HG03432 (cell line): ENCODE measurements at regions not wholly inside any gene's neighbourhood (a gene's known extent, or its start where the extent isn't known, plus 50 kb on each side); places are given as distances from the start of the nearest gene placed in this dataset.
"Not testable (repeated sequence)": the region's sequence is repeated elsewhere in the genome, so short reads cannot be mapped to it uniquely, and the experiment has no call there.

Experiments
- ATAC-seq: cut with Tn5 transposase; IDR thresholded peaks from one replicate; pipeline ENCODE4 v1.9.1; 2021; ENCODE audit warnings: mild to moderate bottlenecking, moderate library complexity; ENCODE audit not compliant: unreplicated experiment

DNA sequence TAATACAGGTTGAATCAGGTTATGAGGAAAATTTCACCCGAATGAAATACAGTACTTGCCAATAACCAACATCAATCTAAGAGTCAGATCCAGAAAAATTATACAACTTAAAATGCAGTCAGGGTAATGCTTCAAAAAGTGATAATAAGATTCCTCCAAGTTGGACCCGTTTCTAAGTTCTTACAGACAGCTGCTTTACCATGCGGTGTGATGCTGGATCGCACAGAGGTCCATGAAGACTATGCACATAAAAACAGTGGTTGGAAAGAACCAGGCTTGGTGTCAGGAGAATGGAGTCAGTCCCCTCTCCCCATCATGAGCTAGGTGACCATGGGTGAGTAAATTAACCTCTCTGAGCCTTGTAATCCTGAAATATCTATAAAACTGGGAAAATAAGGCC, 261.3 kb downstream of the QDPR start:
- ATAC-seq: no peak

DNA sequence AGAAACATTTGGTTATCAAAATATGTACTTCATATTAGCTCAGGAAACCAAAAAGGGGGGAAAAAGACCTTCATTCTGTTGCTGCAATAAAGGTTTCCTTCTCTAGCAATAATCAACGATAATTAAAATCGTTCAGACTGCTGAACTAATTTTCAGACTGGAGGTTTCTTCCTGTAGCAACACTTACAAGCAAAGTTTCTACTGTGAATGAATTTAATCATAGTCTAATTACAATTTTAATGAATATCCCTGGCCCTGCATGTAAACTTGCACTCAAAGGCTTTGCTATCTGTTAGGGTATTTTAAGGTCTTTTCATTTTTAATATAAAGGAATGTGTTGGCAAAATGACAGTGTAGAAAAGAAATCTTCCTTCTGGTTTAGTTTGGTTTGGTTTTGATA, 265.2 kb downstream of the QDPR start:
- no peak for ATAC-seq

DNA sequence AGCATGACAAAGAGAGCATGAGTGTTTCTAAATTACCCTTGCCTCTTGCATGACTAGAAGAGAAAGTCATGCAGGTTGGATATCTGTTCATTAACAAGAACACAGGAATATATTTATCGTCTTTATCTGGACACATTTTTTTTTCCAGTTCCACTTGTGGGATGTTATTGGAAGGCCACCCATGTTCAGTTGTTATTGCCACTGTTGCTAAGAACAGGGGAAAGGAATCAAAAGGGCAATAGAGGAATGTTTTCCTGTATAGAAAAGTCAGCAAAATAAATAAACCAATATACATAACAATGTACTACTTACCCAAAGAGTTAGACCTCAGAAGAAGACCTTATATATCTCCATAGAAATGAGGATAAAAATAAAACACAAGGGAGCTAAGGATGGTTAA, 270.1 kb downstream of the QDPR start:
- ATAC-seq: no peak

DNA sequence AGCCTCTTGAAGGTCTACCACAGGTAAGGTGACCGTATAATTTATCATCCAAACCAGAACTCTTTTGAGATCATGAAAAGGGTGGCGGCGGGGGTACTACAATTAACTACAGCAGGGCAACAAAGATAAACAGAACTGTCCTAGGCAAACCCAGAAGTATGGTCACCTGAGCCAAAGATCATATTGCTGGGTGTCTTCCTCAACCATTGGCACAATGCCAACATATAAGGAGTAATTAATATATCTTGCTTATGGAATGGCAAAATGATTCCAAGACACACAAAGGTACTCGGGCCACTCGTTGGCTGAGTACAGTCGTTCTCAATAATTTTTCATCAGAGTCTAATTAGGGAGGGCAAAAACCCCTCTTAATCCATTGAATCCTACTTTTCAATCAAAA, 273.3 kb downstream of the QDPR start:
- ATAC-seq: no peak

GRCh38 chr4:17236686-17237085, 275.2 kb downstream of the QDPR start:
- no peak for ATAC-seq

DNA sequence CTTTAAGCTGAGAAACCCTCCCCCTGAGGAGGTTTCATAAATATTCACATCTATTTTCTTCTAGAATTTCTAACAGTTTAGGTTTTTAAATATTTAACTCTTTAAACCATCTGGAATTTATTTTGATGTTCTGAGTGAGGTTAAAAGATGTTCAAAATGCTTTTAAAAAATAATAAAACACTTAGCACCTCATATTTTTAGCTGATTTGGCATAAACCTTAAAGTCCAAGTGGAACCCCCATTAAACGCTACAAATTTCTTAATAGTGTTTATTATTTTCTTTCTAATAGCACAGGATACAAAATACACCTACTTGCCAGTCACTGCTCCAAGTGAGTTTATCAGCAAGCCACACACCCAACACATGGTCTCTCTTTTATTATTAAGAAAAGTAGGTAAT, 277.2 kb downstream of the QDPR start:
- no peak for ATAC-seq

- ATAC-seq: no peak
Measured at GRCh38 chr4:17232566-17233253, 279.2 kb downstream of the QDPR start.

GRCh38 chr4:17231880-17232475, 279.9 kb downstream of the QDPR start:
- ATAC-seq: not testable (repeated sequence)

- ATAC-seq: no peak
Measured at GRCh38 chr4:17230727-17231126, 281.2 kb downstream of the QDPR start.

GRCh38 chr4:17220816-17221215, 291.1 kb downstream of the QDPR start:
- no peak for ATAC-seq

DNA sequence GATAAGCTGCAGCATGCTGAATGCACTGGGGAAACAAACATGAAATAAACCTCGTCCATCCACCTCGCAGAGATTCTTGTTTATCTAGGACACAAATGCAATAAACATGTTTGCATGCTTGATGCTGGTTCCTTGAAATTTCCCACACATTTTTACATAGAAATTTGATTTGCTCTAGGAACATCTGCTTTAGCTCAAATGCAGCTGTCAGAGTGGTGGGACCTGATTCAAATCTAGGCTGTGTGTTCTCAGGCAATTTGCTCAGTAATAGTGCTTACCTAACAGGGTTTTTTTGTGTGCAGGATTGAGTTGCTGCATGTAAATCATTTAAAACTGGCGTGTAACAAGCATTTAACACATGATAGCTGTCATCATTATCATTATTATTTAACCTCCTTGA, 293.1 kb downstream of the QDPR start:
- no peak for ATAC-seq

GRCh38 chr4:17206829-17207801, 304.8 kb downstream of the QDPR start:
- ATAC-seq: no peak

DNA sequence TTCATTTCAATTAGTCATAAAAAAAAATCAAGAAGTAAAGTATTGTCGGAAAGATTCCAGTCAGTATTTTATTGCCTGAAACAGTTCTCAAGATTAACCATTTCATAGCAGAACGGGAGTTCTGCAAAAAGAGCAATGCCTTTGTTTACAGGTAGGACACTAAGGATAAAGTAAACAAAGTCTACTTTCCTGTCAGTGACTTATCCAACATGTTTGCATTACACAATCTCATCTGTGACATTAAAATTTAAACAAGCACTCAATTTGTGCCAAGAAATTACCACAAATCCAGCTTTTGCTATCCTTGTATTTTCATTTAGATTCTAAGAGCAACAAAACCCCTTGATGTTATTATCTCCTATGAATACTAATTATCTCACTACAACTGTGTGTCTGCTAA, 306.5 kb upstream of the LDB2 start:
- ATAC-seq: no peak

- ATAC-seq: no peak
Measured at GRCh38 chr4:17203797-17204196, 305.4 kb upstream of the LDB2 start.

- ATAC-seq: no peak
Measured at GRCh38 chr4:17197070-17197469, 298.6 kb upstream of the LDB2 start.

- no peak for ATAC-seq
Measured at GRCh38 chr4:17195461-17196275, 297.2 kb upstream of the LDB2 start.

- no peak for ATAC-seq
Measured at GRCh38 chr4:17194586-17194985, 296.1 kb upstream of the LDB2 start.

- ATAC-seq: no peak
Measured at GRCh38 chr4:17189759-17190158, 291.3 kb upstream of the LDB2 start.

GRCh38 chr4:17189401-17189720, 290.9 kb upstream of the LDB2 start:
- ATAC-seq: no peak

DNA sequence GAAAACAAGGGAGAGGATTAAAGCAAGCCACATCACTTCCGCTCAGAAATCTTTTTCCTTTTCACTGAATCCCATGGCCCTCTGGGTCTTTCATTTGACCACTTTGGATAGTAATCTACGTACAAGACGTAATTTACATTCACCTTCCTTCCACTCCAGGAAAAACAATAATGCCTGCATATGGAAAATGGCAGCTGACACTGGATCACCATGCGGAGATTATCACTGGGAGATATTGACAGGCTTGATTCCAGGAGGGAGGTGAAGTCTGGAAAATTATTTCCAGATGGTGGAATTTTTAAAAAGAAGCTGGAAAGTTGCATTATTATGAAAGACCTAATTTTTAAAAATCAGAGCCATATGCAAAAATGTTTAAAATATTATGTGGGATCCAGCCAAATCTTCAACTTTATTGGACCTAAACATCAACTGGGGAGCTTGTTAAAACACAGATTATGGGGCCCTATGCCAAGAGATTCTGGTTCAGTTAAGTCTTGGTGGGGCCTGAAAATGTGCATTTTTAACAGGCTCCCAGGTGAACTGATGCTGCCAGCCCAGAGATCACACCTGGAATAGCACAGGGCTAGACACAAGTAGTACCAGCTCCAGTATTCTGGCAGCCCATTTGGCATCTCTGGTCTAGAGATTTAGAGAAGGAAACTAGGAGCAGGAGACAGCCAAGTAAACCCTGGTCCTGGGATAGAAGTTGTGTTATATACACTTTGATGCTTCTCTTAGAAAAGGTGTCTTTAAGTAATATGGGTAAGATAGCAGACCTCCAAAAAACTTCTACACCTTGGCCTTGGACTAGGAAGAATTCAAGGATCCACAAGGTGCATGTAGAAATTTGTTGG, 290.3 kb upstream of the LDB2 start:
- no peak for ATAC-seq
